ENCODE measurements at regions not wholly inside any gene's neighbourhood (a gene's known extent, or its start where the extent isn't known, plus 50 kb on each side); places are given as distances from the start of the nearest gene placed in this dataset.

GRCh38 chr20:22106308-22106938 is 401.0 kb downstream of the PAX1 start:
- TF ChIP-seq CTCF (IDR thresholded peaks at IDR 0.05) (peak in 3 of 4 experiments; percentile 39 to 61 (median 52)), POLR2AphosphoS5 (IDR thresholded peaks at IDR 0.05) (no peak), POLR2A (IDR thresholded peaks at IDR 0.05) (no peak)

Data from sigmoid colon (tissue), 4 donors.